ENCODE measurements at regions not wholly inside any gene's neighbourhood (a gene's known extent, or its start where the extent isn't known, plus 50 kb on each side); places are given as distances from the start of the nearest gene placed in this dataset.
"Not testable (repeated sequence)": the region's sequence is repeated elsewhere in the genome, so short reads cannot be mapped to it uniquely, and the experiment has no call there.

- DNase-seq: no peak
These were observed 109.2 kb downstream of the BASP1 start for GRCh38 chr5:17326600-17327037.

GRCh38 chr5:17327048-17327625 lies 109.7 kb downstream of the BASP1 start:
- DNase-seq: no peak

- no peak for DNase-seq
These were observed 112.1 kb downstream of the BASP1 start for GRCh38 chr5:17329571-17329970.

- no peak for DNase-seq
These were observed 113.0 kb downstream of the BASP1 start for GRCh38 chr5:17330386-17330785.

- DNase-seq: no peak
These were observed 114.2 kb downstream of the BASP1 start for GRCh38 chr5:17331651-17332050.

GRCh38 chr5:17333755-17334154 lies 116.3 kb downstream of the BASP1 start:
- no peak for DNase-seq

- peak; percentile 42 to 77 for DNase-seq
These were observed 118.6 kb downstream of the BASP1 start for GRCh38 chr5:17336054-17336453.

GRCh38 chr5:17336723-17337122 lies 119.3 kb downstream of the BASP1 start:
- DNase-seq: not testable (repeated sequence)

- no peak for DNase-seq
These were observed 122.4 kb downstream of the BASP1 start for GRCh38 chr5:17339841-17340240.

- DNase-seq: no peak
These were observed 122.9 kb downstream of the BASP1 start for GRCh38 chr5:17340379-17340778.

GRCh38 chr5:17340819-17341218 lies 123.4 kb downstream of the BASP1 start:
- no peak for DNase-seq

GRCh38 chr5:17343675-17344074 lies 126.2 kb downstream of the BASP1 start:
- DNase-seq: no peak

GRCh38 chr5:17346811-17347210 lies 129.4 kb downstream of the BASP1 start:
- DNase-seq: no peak

- no peak for DNase-seq
These were observed 134.8 kb downstream of the BASP1 start for GRCh38 chr5:17352223-17352622.

GRCh38 chr5:17354265-17354664 lies 136.8 kb downstream of the BASP1 start:
- no peak for DNase-seq

- DNase-seq: no peak
These were observed 138.3 kb downstream of the BASP1 start for GRCh38 chr5:17355586-17356346.

GRCh38 chr5:17356551-17356950 lies 139.1 kb downstream of the BASP1 start:
- no peak for DNase-seq

GRCh38 chr5:17357504-17357903 lies 140.1 kb downstream of the BASP1 start:
- DNase-seq: no peak

GRCh38 chr5:17358031-17358430 lies 140.0 kb upstream of the TAF11L2 start:
- no peak for DNase-seq

- no peak for DNase-seq
These were observed 138.5 kb upstream of the TAF11L2 start for GRCh38 chr5:17359451-17360011.

- peak in 1 of 2 experiments; percentile 42 for DNase-seq
These were observed 137.2 kb upstream of the TAF11L2 start for GRCh38 chr5:17360879-17361278.

- DNase-seq: no peak
These were observed 136.7 kb upstream of the TAF11L2 start for GRCh38 chr5:17361331-17361730.

GRCh38 chr5:17364987-17365810 lies 132.8 kb upstream of the TAF11L2 start:
- peak; percentile 6 to 79 for DNase-seq

GRCh38 chr5:17365811-17366138 lies 132.3 kb upstream of the TAF11L2 start:
- no peak for DNase-seq
